ENCODE measurements at regions not wholly inside any gene's neighbourhood (a gene's known extent, or its start where the extent isn't known, plus 50 kb on each side); places are given as distances from the start of the nearest gene placed in this dataset.

DNA sequence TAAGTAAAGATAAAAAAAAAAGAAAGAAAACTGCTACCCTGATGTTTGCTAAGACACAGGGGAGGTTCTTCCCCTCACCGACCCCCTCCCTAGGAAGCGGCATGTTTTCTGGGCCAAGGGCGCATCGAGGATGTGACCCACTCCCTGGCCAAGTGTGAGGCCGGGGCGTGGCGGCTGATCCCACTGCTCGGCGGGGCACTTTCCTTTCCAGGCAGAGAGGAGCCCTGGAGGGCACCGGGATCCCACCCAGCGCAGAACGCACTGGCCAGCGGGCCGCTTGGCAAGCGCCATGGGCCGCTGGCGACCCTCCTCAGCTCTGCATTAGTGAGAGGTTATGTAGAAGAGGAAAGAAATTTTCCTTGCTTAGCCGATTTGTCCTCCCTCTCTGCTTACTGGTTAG, 93.4 kb downstream of the ZNF736 start:
- DNase-seq (no peak), ATAC-seq (ENCODE audit: poor library complexity) (no peak)
- H3K4me1 ChIP-seq (ENCODE audit: insufficient read depth, low read length), result no peaks in the 10 kb centered on the region
- TF ChIP-seq, protein P1, sequence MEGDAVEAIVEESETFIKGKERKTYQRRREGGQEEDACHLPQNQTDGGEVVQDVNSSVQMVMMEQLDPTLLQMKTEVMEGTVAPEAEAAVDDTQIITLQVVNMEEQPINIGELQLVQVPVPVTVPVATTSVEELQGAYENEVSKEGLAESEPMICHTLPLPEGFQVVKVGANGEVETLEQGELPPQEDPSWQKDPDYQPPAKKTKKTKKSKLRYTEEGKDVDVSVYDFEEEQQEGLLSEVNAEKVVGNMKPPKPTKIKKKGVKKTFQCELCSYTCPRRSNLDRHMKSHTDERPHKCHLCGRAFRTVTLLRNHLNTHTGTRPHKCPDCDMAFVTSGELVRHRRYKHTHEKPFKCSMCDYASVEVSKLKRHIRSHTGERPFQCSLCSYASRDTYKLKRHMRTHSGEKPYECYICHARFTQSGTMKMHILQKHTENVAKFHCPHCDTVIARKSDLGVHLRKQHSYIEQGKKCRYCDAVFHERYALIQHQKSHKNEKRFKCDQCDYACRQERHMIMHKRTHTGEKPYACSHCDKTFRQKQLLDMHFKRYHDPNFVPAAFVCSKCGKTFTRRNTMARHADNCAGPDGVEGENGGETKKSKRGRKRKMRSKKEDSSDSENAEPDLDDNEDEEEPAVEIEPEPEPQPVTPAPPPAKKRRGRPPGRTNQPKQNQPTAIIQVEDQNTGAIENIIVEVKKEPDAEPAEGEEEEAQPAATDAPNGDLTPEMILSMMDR (IDR thresholded peaks at IDR 0.05), result no peak
- CTCF ChIA-PET, result no interaction called here
- no peaks in the 10 kb centered on the region for H3K27me3 Mint-ChIP-seq
- H3K36me3 Mint-ChIP-seq (ENCODE audit: low read depth), result no peaks in the 10 kb centered on the region
- peaks cover 12% of the 10 kb centered on the region for H3K9me3 Mint-ChIP-seq
- H3K27me3 ChIP-seq (ENCODE audit: control insufficient read depth in 1 of 2, insufficient read depth in 2 of 2, low read length in 2 of 2), result no peaks in the 10 kb centered on the region
- intact Hi-C loops (cut with DNase I, micrococcal nuclease), result no loop called here
- no peaks in the 10 kb centered on the region for H3K4me1 Mint-ChIP-seq (ENCODE audit: low read depth)
- peaks cover 0 to 27% of the 10 kb centered on the region in 2 experiments for H3K9me3 ChIP-seq (ENCODE audit: control insufficient read depth in 1 of 2, insufficient read depth in 1 of 2, low read length in 2 of 2)
- POLR2A ChIA-PET, result no interaction called here
- H3K27ac ChIP-seq (ENCODE audit: low read depth in 1 of 2, low read length in 2 of 2), result no peak overlapping the region
- no peak overlapping the region for H3K4me3 Mint-ChIP-seq
- no peaks in the 10 kb centered on the region for H3K36me3 ChIP-seq (ENCODE audit: insufficient read depth, low read length)
- H3K4me3 ChIP-seq (ENCODE audit: low read length), result no peak overlapping the region
- H3K27ac Mint-ChIP-seq, result no peak overlapping the region

Measured in CD4-positive, alpha-beta T cell (primary cell).